ENCODE measurements at regions not wholly inside any gene's neighbourhood (a gene's known extent, or its start where the extent isn't known, plus 50 kb on each side); places are given as distances from the start of the nearest gene placed in this dataset.

- TF ChIP-seq DPF2 (IDR thresholded peaks at IDR 0.05) (no peak), STAT3 (IDR thresholded peaks at IDR 0.05; ENCODE audit: low read depth, low read length) (no peak), ZZZ3 (IDR thresholded peaks at IDR 0.05; ENCODE audit: control insufficient read depth, insufficient read length, low read depth) (no peak), SUPT20H (IDR thresholded peaks at IDR 0.05; ENCODE audit: borderline replicate concordance, control insufficient read depth, low read depth, low read length) (no peak), CTCF (IDR thresholded peaks at IDR 0.05 in 2 of 3, conservative IDR thresholded peaks at IDR 0.05 in 1 of 3; ENCODE audit: control insufficient read depth in 2 of 3, extremely low read depth in 1 of 3, insufficient read depth in 1 of 3, low read depth in 3 of 3, low read length in 3 of 3) (no peak), HDAC6 (IDR thresholded peaks at IDR 0.05; ENCODE audit: unreplicated experiment) (no peak), ZSCAN29 (IDR thresholded peaks at IDR 0.05) (no peak), ZBTB11 (CRISPR knock-in tag; IDR thresholded peaks at IDR 0.05) (no peak)
These were observed 1088.8 kb downstream of the ADGRL3 start (continued) for GRCh38 chr4:62288808-62289541.

Measured in GM12878 (cell line).